Lung microvascular endothelial cell (primary cell): ENCODE measurements at regions not wholly inside any gene's neighbourhood (a gene's known extent, or its start where the extent isn't known, plus 50 kb on each side); places are given as distances from the start of the nearest gene placed in this dataset.
"Not testable (repeated sequence)": the region's sequence is repeated elsewhere in the genome, so short reads cannot be mapped to it uniquely, and the experiment has no call there.

Experiments used
- DNase-seq, 2 donors: peaks; one replicate each; pipeline versions ENCODE4 v3.0.0 to v3.0.0-alpha.2; 2010; ENCODE audit warnings: low read depth in 2 of 2

- no peak for DNase-seq
These were observed 253.3 kb upstream of the FOXF1 start for GRCh38 chr16:86256995-86257394.

- no peak for DNase-seq
These were observed 252.8 kb upstream of the FOXF1 start for GRCh38 chr16:86257546-86257945.

- peak in 1 of 2 donors; percentile 17 for DNase-seq
These were observed 251.6 kb upstream of the FOXF1 start for GRCh38 chr16:86258713-86259112.

GRCh38 chr16:86259499-86259898 lies 250.8 kb upstream of the FOXF1 start:
- DNase-seq: peak in 1 of 2 donors; percentile 38

- DNase-seq: peak; percentile 44 to 69
These were observed 248.9 kb upstream of the FOXF1 start for GRCh38 chr16:86261379-86261778.

GRCh38 chr16:86267657-86268056 lies 242.7 kb upstream of the FOXF1 start:
- not testable (repeated sequence) for DNase-seq

- peak in 1 of 2 donors; percentile 7 for DNase-seq
These were observed 239.6 kb upstream of the FOXF1 start for GRCh38 chr16:86270696-86271095.

- no peak for DNase-seq
These were observed 237.6 kb upstream of the FOXF1 start for GRCh38 chr16:86272744-86273143.

- DNase-seq: no peak
These were observed 233.1 kb upstream of the FOXF1 start for GRCh38 chr16:86277221-86277620.

- not testable (repeated sequence) for DNase-seq
These were observed 232.5 kb upstream of the FOXF1 start for GRCh38 chr16:86277859-86278258.

- DNase-seq: no peak
These were observed 228.9 kb upstream of the FOXF1 start for GRCh38 chr16:86281421-86281820.

- DNase-seq: no peak
These were observed 226.4 kb upstream of the FOXF1 start for GRCh38 chr16:86283944-86284343.

GRCh38 chr16:86285421-86285820 lies 224.9 kb upstream of the FOXF1 start:
- DNase-seq: no peak

GRCh38 chr16:86285938-86286921 lies 224.1 kb upstream of the FOXF1 start:
- DNase-seq: no peak

GRCh38 chr16:86286991-86287663 lies 223.2 kb upstream of the FOXF1 start:
- DNase-seq: no peak

GRCh38 chr16:86287664-86288201 lies 222.6 kb upstream of the FOXF1 start:
- DNase-seq: no peak

- DNase-seq: no peak
These were observed 221.5 kb upstream of the FOXF1 start for GRCh38 chr16:86288716-86289294.

- DNase-seq: no peak
These were observed 221.0 kb upstream of the FOXF1 start for GRCh38 chr16:86289304-86289703.

GRCh38 chr16:86289907-86290306 lies 220.4 kb upstream of the FOXF1 start:
- no peak for DNase-seq

- no peak for DNase-seq
These were observed 218.8 kb upstream of the FOXF1 start for GRCh38 chr16:86291491-86291890.

GRCh38 chr16:86292171-86292775 lies 218.1 kb upstream of the FOXF1 start:
- no peak for DNase-seq

GRCh38 chr16:86292942-86293341 lies 217.4 kb upstream of the FOXF1 start:
- DNase-seq: no peak
